ENCODE measurements at regions not wholly inside any gene's neighbourhood (a gene's known extent, or its start where the extent isn't known, plus 50 kb on each side); places are given as distances from the start of the nearest gene placed in this dataset.

- intact Hi-C loops (cut with micrococcal nuclease; ENCODE audit: unreplicated experiment): no loop called here
- Histone ChIP-seq H3K27ac (no peak overlapping the region), H3K79me2 (ENCODE audit: low read depth) (no peaks in the 10 kb centered on the region), H4K20me1 (ENCODE audit: insufficient read depth) (no peaks in the 10 kb centered on the region), H3K36me3 (ENCODE audit: low read depth) (no peaks in the 10 kb centered on the region), H3K27me3 (ENCODE audit: insufficient read depth, low read depth) (no peaks in the 10 kb centered on the region), H2AFZ (no peak overlapping the region), H3K9me3 (ENCODE audit: insufficient read depth, low read depth) (no peaks in the 10 kb centered on the region), H3F3A (ENCODE audit: insufficient read depth, low read depth) (peaks cover 4% of the 10 kb centered on the region), H3K9me2 (ENCODE audit: insufficient read depth) (no peaks in the 10 kb centered on the region), H3K4me1 (replicated peaks; ENCODE audit: insufficient read depth) (peaks cover 21% of the 10 kb centered on the region), H3K4me2 (no peak overlapping the region), H3K4me3 (no peak overlapping the region)
- DNase-seq: no peak
- POLR2A ChIA-PET (ENCODE audit: unreplicated experiment): no interaction called here
- no TSS peak for BruUV-seq (replicated peaks)
- CTCF ChIA-PET: no interaction called here
- TF ChIP-seq EZH2 (IDR thresholded peaks at IDR 0.05; ENCODE audit: low read depth) (no peak), CTCF (conservative IDR thresholded peaks at IDR 0.05) (no peak)
Observed at GRCh38 chr3:24586920-24587319, 92.3 kb upstream of the THRB start.

DNA sequence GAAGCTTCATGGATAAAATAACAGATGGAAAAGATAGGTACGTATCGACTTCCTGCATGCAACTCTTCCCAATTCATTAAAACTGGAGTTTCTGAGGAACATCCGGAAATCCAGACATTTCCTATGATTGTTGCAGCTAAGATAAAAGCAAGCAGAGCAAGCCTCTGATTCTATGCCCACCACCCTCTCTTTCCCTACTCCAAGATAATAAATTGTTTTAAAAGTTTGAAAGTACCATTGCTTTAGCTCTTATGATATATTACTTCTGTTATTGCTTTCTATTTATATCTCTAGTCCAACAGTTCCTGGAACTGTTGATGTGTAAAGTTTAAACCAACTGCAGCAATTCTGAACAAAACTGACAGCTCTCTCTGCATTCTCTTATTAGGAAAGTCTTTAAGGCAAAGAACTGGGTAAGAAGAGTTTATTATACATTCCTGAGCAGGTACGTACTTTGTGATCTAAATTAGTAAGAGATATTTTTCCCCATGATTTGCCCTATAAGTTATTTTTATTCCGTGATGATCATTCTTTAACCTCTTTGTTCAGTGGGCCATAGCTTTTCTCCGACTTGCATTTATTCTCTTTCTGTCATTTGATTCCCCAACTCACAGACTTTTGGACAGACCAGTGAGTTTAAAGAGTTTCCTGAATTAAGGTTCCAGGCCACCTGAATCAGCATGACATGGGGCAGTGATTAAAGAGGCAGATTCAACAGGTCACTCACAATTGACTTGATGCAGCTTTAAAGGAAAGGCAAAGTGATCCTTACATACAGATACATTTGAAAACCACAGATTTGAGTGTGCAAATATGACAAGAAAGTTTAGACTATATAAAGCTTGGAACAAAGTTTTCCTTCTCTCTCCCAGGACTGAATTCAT, 94.2 kb upstream of the THRB start:
- ChIA-PET CTCF (no interaction called here), POLR2A (ENCODE audit: unreplicated experiment) (interaction anchor here (0.7 kb wide), 1 partner anchor 1056 kb away, joined by 4 read pairs; no protein-coding TSS in a partner anchor)
- no peak overlapping the region for H2AFZ ChIP-seq
- no peaks in the 10 kb centered on the region for H3K36me3 ChIP-seq (ENCODE audit: low read depth)
- intact Hi-C loops (cut with micrococcal nuclease; ENCODE audit: unreplicated experiment): no loop called here
- DNase-seq: no peak
- H3K4me2 ChIP-seq: no peak overlapping the region
- no peaks in the 10 kb centered on the region for H3K9me3 ChIP-seq (ENCODE audit: insufficient read depth, low read depth)
- no peaks in the 10 kb centered on the region for H3K79me2 ChIP-seq (ENCODE audit: low read depth)
- H3K9me2 ChIP-seq (ENCODE audit: insufficient read depth): no peaks in the 10 kb centered on the region
- no peaks in the 10 kb centered on the region for H3K27me3 ChIP-seq (ENCODE audit: insufficient read depth, low read depth)
- no TSS peak for BruUV-seq (replicated peaks)
- H3K4me1 ChIP-seq (replicated peaks; ENCODE audit: insufficient read depth): peaks cover 30% of the 10 kb centered on the region
- peaks cover 13% of the 10 kb centered on the region for H3F3A ChIP-seq (ENCODE audit: insufficient read depth, low read depth)
- no peak for TF ChIP-seq EZH2 (IDR thresholded peaks at IDR 0.05; ENCODE audit: low read depth)
- no peak for TF ChIP-seq CTCF (conservative IDR thresholded peaks at IDR 0.05)
- H3K27ac ChIP-seq: no peak overlapping the region
- H4K20me1 ChIP-seq (ENCODE audit: insufficient read depth): no peaks in the 10 kb centered on the region
- H3K4me3 ChIP-seq: no peak overlapping the region

GRCh38 chr3:24589513-24589851, 94.8 kb upstream of the THRB start:
- TF ChIP-seq CTCF (conservative IDR thresholded peaks at IDR 0.05): no peak
- TF ChIP-seq EZH2 (IDR thresholded peaks at IDR 0.05; ENCODE audit: low read depth): no peak
- Histone ChIP-seq H3K4me2 (no peak overlapping the region), H3F3A (ENCODE audit: insufficient read depth, low read depth) (peaks cover 13% of the 10 kb centered on the region), H3K79me2 (ENCODE audit: low read depth) (no peaks in the 10 kb centered on the region), H3K27me3 (ENCODE audit: insufficient read depth, low read depth) (no peaks in the 10 kb centered on the region), H3K27ac (no peak overlapping the region), H3K4me3 (no peak overlapping the region), H3K4me1 (replicated peaks; ENCODE audit: insufficient read depth) (peaks cover 30% of the 10 kb centered on the region), H3K9me3 (ENCODE audit: insufficient read depth, low read depth) (no peaks in the 10 kb centered on the region), H3K36me3 (ENCODE audit: low read depth) (no peaks in the 10 kb centered on the region), H3K9me2 (ENCODE audit: insufficient read depth) (no peaks in the 10 kb centered on the region), H4K20me1 (ENCODE audit: insufficient read depth) (no peaks in the 10 kb centered on the region), H2AFZ (no peak overlapping the region)
- intact Hi-C loops (cut with micrococcal nuclease; ENCODE audit: unreplicated experiment): no loop called here
- ChIA-PET POLR2A (ENCODE audit: unreplicated experiment) (no interaction called here), CTCF (no interaction called here)
- no TSS peak for BruUV-seq (replicated peaks)
- no peak for DNase-seq

Data from PC-9 (cell line).